ENCODE measurements at regions not wholly inside any gene's neighbourhood (a gene's known extent, or its start where the extent isn't known, plus 50 kb on each side); places are given as distances from the start of the nearest gene placed in this dataset.

DNA sequence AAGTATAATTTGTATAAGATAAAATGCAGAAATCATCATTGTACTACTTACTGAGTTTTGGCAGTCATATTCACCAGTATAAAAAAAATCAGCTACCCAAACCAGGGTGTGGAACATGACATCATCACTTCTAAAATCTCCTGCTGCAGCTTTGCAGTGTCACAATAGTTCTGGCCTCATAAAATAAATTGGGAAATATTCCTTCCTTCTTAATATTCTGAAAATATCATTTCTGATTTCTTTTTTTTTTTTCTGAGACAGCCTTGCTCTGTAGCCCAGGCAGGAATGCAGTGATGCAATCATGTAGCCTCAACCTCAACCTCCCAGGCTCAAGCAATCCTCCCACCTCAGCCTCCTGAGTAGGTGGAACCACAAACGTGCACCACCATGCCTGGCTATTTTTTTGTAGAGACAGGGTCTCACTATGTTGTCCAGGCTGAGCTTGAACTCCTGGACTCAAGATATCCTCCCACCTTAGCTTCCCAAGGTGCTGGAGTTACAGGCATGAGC, 101.4 kb downstream of the TMEM18 start:
- H3K4me1 ChIP-seq: no peaks in the 10 kb centered on the region
- TF ChIP-seq POLR2A (IDR thresholded peaks at IDR 0.05) (no peak), POLR2AphosphoS5 (IDR thresholded peaks at IDR 0.05) (no peak)
- TF ChIP-seq, protein P1, sequence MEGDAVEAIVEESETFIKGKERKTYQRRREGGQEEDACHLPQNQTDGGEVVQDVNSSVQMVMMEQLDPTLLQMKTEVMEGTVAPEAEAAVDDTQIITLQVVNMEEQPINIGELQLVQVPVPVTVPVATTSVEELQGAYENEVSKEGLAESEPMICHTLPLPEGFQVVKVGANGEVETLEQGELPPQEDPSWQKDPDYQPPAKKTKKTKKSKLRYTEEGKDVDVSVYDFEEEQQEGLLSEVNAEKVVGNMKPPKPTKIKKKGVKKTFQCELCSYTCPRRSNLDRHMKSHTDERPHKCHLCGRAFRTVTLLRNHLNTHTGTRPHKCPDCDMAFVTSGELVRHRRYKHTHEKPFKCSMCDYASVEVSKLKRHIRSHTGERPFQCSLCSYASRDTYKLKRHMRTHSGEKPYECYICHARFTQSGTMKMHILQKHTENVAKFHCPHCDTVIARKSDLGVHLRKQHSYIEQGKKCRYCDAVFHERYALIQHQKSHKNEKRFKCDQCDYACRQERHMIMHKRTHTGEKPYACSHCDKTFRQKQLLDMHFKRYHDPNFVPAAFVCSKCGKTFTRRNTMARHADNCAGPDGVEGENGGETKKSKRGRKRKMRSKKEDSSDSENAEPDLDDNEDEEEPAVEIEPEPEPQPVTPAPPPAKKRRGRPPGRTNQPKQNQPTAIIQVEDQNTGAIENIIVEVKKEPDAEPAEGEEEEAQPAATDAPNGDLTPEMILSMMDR (IDR thresholded peaks at IDR 0.05 in 8 of 11, conservative IDR thresholded peaks at IDR 0.05 in 3 of 11): no peak
- WGBS, 5 donors: 33 to 72% (median 62%) methylated on average over 1 of the region's 1 CpG
- peaks cover 0 to 22% (median 0%) of the 10 kb centered on the region in 7 donors for H3K27me3 ChIP-seq (replicated peaks in 1 of 7)
- DNase-seq: no peak
- no peak overlapping the region for H3K4me3 ChIP-seq
- intact Hi-C loops (cut with DNase I; ENCODE audit: low total_unique reads): no loop called here
- H3K9me3 ChIP-seq: peaks cover 5 to 50% (median 41%) of the 10 kb centered on the region in 8 donors
- H3K36me3 ChIP-seq: no peaks in the 10 kb centered on the region
- H3K27ac ChIP-seq: no peak overlapping the region

DNA sequence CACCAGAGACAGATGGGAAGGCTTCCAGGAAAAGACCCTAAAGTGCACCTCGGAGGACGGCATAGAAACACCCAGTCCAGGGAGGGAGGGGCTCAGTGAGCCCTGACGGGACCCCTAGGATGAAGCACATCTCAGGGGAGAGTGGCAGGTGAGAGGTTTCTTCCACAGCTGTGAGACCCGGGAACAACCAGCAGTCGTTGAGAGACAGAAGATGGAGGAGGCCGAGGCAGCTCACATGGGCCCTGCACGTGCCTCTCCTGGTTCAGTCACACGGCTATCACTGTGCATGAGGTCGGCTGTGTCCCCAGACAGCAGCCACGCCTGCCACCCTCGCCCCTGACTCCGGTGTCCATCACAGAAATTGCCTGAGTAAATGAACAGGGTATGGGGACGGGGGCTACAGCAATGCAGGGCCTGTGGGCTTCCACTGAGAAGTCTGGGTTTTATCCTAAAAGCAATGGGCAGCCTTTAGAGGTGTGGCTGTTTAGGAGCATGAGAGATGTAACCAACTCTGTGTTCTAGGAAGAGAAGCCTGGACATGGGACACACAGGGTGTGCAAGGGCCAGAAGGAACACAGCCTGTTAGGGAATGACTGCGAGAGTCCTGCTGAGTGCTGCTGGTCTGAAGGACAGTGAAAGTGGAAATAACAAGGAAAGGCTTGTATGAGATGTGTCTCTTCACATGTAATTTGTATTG, 102.0 kb downstream of the TMEM18 start:
- no peak for TF ChIP-seq POLR2A (IDR thresholded peaks at IDR 0.05)
- no peak for TF ChIP-seq POLR2AphosphoS5 (IDR thresholded peaks at IDR 0.05)
- TF ChIP-seq, protein P1 (IDR thresholded peaks at IDR 0.05 in 8 of 11, conservative IDR thresholded peaks at IDR 0.05 in 3 of 11): no peak
- Histone ChIP-seq H3K27ac (no peak overlapping the region), H3K9me3 (peaks cover 5 to 54% (median 41%) of the 10 kb centered on the region in 8 donors), H3K27me3 (replicated peaks in 1 of 7) (peaks cover 0 to 22% (median 0%) of the 10 kb centered on the region in 7 donors), H3K4me3 (no peak overlapping the region), H3K4me1 (no peaks in the 10 kb centered on the region), H3K36me3 (no peaks in the 10 kb centered on the region)
- intact Hi-C loops (cut with DNase I; ENCODE audit: low total_unique reads): no loop called here
- no peak for DNase-seq
- WGBS, 5 donors: 81 to 91% (median 83%) methylated on average over 9 to 14 of the region's 14 CpGs

DNA sequence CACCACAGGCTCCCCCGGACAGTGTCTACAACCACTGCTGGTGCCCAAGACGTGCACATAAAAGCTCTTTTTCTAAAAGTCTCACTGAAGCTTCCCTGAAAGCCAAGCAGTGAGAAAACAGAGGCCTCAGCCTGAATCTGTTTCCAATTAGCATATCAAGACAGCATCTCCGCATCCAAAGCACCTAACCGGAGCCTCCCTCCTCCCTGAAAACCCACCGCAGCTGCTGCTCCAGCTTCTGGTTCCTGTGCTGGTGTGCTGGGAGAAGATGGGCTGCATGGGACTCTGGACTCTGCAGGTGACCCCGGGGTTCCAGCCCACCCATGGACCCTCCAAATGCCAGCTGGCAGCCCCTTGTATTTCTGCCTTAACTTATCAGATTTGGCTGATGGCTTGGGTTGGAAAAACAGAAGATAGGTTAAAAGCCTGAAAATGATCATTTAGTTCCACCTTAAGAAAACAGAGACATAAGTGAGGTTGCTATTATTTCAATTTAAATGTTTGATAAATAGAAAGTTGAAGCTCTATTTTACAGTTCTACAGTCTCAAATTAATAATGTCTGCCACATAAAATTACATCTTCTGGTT, 103.3 kb downstream of the TMEM18 start:
- Histone ChIP-seq H3K27me3 (replicated peaks in 1 of 7) (peaks cover 0 to 27% (median 0%) of the 10 kb centered on the region in 7 donors), H3K4me1 (no peaks in the 10 kb centered on the region), H3K36me3 (no peaks in the 10 kb centered on the region), H3K4me3 (no peak overlapping the region), H3K27ac (no peak overlapping the region), H3K9me3 (peaks cover 5 to 54% (median 41%) of the 10 kb centered on the region in 8 donors)
- intact Hi-C loops (cut with DNase I; ENCODE audit: low total_unique reads): no loop called here
- DNase-seq: no peak
- WGBS, 5 donors: 54 to 68% (median 62%) methylated on average over 6 of the region's 6 CpGs
- TF ChIP-seq, protein P1 (IDR thresholded peaks at IDR 0.05 in 8 of 11, conservative IDR thresholded peaks at IDR 0.05 in 3 of 11): no peak
- TF ChIP-seq POLR2AphosphoS5 (IDR thresholded peaks at IDR 0.05): no peak
- TF ChIP-seq POLR2A (IDR thresholded peaks at IDR 0.05): no peak

DNA sequence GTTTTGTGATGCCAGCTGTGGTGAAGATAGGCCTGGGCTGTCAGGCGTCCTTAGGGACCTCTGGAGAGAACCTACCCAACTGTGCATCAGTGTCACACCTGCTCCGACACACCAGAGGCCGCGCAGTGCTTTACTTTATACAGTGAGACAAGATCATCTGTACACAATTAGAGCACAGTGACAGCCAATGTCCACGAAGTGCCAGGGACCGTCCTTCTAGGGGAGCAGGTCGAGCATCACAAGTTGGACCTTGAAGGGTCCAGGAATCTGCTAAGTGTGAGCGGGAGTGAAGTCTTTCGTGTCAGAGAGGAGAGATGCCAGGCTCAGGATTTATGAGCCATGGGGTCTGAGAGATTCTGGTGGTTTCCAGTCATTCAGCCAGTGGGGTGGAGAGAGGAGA, 104.2 kb downstream of the TMEM18 start:
- 79 to 89% (median 83%) methylated on average over 9 of the region's 9 CpGs for WGBS, 5 donors
- H3K27me3 ChIP-seq (replicated peaks in 1 of 7): peaks cover 0 to 35% (median 0%) of the 10 kb centered on the region in 7 donors
- no peak for DNase-seq
- no peak overlapping the region for H3K27ac ChIP-seq
- no peak overlapping the region for H3K4me3 ChIP-seq
- intact Hi-C loops (cut with DNase I; ENCODE audit: low total_unique reads): no loop called here
- TF ChIP-seq POLR2A (IDR thresholded peaks at IDR 0.05) (no peak), POLR2AphosphoS5 (IDR thresholded peaks at IDR 0.05) (no peak)
- TF ChIP-seq, protein P1 (IDR thresholded peaks at IDR 0.05 in 8 of 11, conservative IDR thresholded peaks at IDR 0.05 in 3 of 11): no peak
- no peaks in the 10 kb centered on the region for H3K36me3 ChIP-seq
- no peaks in the 10 kb centered on the region for H3K4me1 ChIP-seq
- peaks cover 5 to 54% (median 41%) of the 10 kb centered on the region in 8 donors for H3K9me3 ChIP-seq

Data from spleen (tissue), 11 donors.